SK-N-MC (cell line): ENCODE measurements at regions not wholly inside any gene's neighbourhood (a gene's known extent, or its start where the extent isn't known, plus 50 kb on each side); places are given as distances from the start of the nearest gene placed in this dataset.

Experiments
- EZH2 ChIP-seq: fragments of 200-600 bp; sonication (generic); IDR thresholded peaks from one replicate; pipeline ENCODE4 v1.6.1; 2017; ENCODE audit warnings: antibody characterized with exemption
- POLR2AphosphoS5 ChIP-seq: IDR thresholded peaks from 2 replicates; pipeline ENCODE4 v1.6.1; 2012; ENCODE audit warnings: mild to moderate bottlenecking, low read depth, low read length, borderline replicate concordance

DNA sequence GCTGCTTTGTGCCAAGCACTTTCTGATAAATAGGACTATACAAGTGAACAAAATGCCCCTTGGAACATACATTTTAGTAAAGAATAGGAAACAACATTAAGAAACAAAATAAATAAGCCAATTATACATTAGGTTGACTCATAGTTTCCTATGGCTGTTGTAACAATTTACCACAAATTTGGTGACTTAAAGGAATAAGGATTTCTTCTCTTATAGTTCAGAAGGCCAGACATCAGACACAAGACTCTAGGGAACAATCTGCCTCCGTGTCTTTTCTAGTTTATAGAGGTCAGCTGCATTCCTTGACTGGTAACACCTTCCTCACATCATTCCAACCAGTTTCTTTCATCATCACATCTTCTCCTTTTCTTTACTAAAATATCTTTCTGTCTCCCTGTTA is 235.9 kb upstream of the PCDH18 start:
- no peak for TF ChIP-seq EZH2
- TF ChIP-seq POLR2AphosphoS5 = no peak
